ENCODE measurements at regions not wholly inside any gene's neighbourhood (a gene's known extent, or its start where the extent isn't known, plus 50 kb on each side); places are given as distances from the start of the nearest gene placed in this dataset.

DNA sequence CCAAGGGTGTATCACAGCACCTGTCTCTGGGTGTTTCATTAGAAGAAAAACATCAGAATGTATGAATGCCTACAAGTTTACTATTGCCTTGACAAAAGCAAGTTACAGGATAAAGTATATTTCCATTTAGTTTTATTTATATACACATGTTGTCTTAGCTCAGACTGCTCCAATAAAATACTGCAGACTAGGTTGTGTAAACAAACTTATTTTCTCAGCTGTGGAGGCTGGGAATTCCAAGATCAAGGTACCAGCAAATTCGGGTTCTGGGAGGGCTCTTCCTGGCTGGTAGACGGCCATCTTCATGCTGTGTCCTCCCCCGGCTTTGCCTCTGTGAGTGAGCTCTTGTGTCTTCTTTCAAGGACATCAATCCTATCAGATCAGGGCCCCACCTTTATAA lies 77.1 kb upstream of the UNC5B start:
- no peak for TF ChIP-seq EZH2phosphoT487 (IDR thresholded peaks at IDR 0.05; ENCODE audit: insufficient read depth, low read depth)
- no peak for TF ChIP-seq EZH2 (IDR thresholded peaks at IDR 0.05; ENCODE audit: insufficient read depth, poor library complexity, severe bottlenecking)
